Middle frontal gyrus (tissue), 1 donor: ENCODE measurements at regions not wholly inside any gene's neighbourhood (a gene's known extent, or its start where the extent isn't known, plus 50 kb on each side); places are given as distances from the start of the nearest gene placed in this dataset.
"Not testable (repeated sequence)": the region's sequence is repeated elsewhere in the genome, so short reads cannot be mapped to it uniquely, and the experiment has no call there.

Experiments used
- DNase-seq: peaks from one replicate; pipeline ENCODE4 v3.0.0-alpha.2; 2015; ENCODE audit warnings: low spot score; ENCODE audit errors: extremely low spot score

DNA sequence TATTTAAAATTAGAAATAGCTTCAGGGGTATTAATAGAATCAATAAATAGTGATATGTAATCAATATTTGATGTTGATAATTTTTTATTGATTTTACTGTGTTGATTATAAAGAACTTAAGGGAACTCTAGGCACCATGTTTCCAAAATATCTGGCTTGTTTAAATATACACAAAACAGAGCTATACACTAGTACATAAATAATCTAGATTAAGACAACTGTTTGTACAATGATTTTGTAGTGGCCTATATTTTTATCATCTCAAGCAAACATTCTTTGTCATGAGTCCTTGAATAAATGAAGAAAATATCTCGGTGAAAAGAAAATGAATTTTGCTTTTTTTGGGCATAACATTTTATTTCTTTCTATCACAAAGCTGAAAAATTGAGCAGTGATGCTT, 117.1 kb upstream of the KRR1 start:
- DNase-seq = no peak

GRCh38 chr12:75623631-75624154, 112.3 kb upstream of the KRR1 start:
- no peak for DNase-seq

DNA sequence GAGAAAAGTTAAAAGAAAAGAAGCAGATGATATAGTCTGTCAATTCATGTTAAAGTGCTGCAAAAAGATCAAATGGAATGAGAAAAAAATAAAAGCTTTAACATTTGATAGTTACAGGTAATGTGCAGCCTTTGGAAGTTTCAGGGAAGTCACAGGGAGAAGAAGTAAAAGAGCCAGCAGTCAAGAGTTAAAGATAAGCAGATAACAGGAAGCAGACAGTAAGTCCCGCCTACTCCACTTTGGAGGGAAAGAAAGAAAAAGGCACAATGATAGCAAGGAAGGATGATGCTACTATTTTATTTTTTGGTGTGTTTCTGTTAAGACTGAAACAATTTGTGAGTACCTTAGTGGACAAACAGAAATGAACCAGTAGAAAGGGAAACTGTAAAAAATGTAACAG, 111.1 kb upstream of the KRR1 start:
- DNase-seq = no peak

DNA sequence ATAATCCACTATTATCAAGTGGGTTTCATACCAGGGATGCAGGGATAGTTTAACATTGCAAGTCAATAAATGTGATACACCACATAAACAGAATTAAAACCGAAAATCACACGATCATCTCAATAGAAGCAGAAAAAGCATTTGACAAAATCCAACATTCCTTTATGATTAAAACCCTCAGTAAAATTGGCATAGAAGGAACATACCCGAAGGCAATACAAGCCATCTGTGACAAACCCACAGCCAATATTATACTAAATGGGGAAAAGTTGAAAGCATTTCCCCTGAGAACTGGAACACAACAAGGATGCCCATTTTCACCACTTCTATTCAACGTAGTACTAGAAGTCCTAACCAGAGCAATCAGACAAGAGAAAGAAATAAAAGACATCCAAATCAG, 103.0 kb upstream of the KRR1 start:
- not testable (repeated sequence) for DNase-seq

- DNase-seq = no peak
Measured at GRCh38 chr12:75613981-75614380, 102.6 kb upstream of the KRR1 start.

GRCh38 chr12:75611041-75611440, 99.6 kb upstream of the KRR1 start:
- DNase-seq = no peak

DNA sequence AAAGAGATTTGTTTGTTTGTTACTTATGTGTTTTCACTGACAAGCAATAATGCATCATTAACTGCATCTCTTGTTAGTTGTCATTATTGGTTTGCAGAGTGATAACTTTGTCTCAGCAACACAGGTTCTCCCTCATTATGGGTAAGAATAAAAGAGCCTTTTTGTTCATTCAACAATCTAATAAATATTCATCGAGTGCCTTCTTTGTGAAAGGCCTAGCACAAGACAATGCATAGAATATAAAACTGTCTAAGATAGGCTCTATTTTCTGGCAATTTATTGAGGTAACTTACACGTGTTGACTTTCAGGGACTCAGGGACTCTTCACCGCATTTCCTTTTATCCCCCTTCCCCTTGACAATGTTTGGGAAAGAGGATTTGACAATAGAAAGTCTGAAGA, 95.5 kb upstream of the KRR1 start:
- DNase-seq = no peak

- no peak for DNase-seq
Measured at GRCh38 chr12:75606151-75606550, 94.7 kb upstream of the KRR1 start.

DNA sequence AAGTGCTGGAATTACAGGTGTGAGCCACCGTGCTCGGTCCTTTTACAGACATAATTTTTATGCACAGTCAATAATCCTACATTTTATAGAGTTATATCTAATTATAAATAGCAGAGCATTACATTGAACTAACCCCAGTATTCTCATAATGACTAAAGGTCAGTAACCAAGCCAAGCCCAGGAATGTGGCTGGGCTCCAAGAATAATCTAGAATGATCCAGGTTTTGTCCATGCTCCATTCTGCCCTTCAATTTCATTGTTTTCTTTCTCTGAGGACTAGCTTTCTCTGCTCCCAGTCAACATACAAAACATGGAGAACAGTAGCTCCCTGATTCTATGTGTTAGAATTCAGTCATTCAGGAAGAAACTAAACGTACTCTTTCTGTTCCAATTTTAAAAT, 92.1 kb upstream of the KRR1 start:
- no peak for DNase-seq

DNA sequence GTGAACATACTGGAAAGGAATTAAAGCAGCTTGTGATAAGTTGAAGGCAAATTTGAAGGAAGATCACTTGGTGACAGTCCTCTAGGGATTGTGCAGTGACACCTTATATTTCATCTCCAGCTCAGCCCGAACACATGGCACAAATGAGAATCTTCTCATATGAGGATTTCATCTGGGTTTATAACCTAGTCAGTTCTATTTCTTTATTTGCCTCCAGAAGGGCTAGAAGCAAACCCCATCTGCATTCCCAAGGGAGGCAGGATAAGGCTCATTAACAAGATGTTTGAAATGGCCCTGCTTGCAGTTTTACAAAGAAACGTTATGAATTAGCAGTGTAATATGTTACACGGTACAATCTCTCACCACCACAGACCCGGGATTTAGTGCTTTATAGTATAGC, 90.7 kb upstream of the KRR1 start:
- no peak for DNase-seq

- no peak for DNase-seq
Measured at GRCh38 chr12:75600146-75600545, 88.7 kb upstream of the KRR1 start.

DNA sequence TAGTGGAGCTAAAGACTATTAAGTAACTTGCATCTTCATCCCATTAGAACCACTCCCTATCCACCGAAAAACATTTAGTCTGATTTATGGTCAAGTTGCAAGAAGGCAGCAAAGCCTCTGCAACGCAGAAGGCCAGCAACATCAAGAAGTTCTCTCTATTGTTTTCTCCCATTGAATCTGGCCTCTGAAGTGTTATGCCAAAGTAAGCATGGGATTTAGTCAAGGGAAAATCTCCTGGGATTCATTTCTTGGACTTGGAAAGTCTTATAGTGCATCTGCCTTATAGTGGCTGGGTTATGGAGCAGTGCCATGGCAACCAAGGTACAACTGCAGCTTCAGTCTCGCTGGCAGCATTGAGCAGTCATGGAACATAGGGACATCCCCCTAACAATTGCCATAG, 87.7 kb upstream of the KRR1 start:
- no peak for DNase-seq

DNA sequence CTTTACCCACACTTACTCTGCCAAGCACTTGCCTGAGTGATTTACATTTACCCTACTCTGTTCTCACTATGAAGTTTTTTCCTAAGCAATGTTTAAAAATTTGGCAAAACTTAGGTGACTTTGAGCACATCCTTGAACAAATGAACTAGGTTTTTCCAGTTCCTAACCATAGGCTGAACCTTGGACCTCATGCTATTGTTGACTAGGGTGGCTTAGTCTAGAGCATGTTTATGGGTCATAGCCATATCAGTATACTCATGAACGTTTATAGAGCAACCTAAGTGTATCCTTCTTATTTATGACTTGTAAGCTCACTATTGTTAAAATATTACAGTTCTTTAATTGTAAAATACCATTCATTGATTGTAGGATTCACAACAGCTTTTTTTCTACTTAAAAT, 85.0 kb upstream of the KRR1 start:
- no peak for DNase-seq

GRCh38 chr12:75592638-75593335, 81.4 kb upstream of the KRR1 start:
- no peak for DNase-seq

DNA sequence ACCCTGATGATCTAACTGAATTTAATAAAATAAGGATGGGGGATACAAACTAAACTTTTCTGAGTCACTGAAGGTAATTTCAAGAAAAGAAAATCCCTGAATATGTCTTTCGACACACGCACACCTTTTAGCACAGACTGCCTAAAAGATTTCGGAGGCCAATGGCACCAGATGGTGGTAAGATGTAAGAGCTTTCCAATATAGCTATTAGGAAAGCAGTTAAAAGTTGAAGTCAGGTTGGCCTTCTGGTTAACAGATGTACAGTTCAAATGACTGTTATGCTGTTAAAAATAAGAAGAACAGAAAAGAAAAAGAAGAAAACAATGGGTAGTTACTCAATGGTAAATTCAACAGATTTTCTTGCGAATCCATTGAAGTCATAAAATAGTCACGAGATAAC, 80.7 kb upstream of the KRR1 start:
- no peak for DNase-seq

DNA sequence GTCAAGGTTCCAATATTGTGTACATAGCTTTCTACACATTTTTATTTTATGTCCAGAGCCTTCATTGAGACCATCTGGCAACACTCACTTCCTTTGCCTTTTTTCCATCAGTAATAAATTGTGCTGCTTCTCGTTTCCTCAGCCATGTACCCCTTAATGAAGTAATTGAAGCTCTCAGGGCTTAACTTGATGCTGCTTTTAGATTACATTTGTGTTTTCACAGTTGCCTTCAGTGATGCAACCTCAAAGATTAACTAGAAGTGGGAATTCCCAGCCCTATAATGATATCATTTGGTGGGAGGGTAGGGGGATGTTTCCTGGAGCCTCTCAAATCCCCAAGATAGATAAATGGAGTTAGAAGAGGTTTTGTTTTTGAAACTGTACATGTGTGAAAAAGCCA, 80.2 kb upstream of the KRR1 start:
- DNase-seq = no peak

DNA sequence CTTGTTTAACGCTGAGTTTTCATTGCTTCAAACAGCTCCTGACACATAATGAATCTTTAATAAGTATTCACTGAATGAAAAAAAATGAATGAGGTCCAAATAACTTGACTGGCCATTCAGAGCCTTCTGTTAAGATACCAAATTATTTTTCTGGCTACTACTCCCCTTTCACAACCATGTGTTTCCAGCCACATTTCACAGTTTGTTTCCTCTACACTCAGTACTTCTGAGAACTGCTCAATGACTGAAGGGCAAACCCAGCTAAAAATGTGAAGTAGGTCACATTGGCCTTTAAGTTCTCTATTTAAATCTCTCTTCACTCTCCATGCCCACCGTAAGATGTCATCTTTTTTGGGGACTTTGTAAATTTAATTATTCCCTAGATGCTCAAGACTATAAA, 78.4 kb upstream of the KRR1 start:
- DNase-seq = no peak

- no peak for DNase-seq
Measured at GRCh38 chr12:75587340-75588106, 76.1 kb upstream of the KRR1 start.

DNA sequence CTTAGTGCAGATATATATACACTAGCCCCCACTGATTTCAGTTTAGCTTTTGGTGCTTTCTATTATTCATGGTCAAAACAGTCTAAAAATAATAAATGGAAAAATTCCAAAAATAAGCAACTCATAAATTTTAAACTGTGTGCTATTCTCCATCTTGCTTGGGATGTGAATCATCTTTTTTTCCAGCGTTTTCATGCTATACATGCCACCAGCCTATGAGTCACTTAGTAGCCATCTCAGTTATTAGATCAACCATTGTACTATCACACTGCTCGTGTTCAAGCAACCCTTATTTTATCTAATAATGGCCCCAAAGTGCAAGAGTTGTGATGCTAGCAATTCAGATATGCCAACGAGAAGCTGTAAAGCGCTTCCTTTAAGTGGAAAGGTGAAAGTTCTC, 73.9 kb upstream of the KRR1 start:
- no peak for DNase-seq

DNA sequence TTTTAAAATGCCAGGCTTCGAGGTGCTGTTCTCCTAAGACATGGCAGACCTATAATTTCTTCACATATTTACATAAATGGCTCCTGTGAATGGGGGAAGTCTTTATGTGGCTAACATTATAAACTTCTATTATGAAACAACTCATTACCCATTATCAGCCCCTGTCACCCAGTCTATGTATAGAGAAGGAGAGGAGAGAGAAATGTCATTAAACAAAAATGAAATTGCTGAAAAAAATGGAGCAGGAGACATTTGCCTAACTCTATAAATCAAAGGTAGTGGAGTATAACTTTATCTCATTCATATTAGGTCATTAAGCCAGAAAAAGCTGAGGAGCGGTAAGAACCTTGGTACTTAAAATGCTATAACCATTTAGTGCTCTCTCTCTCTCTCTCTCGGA, 71.9 kb upstream of the KRR1 start:
- no peak for DNase-seq

DNA sequence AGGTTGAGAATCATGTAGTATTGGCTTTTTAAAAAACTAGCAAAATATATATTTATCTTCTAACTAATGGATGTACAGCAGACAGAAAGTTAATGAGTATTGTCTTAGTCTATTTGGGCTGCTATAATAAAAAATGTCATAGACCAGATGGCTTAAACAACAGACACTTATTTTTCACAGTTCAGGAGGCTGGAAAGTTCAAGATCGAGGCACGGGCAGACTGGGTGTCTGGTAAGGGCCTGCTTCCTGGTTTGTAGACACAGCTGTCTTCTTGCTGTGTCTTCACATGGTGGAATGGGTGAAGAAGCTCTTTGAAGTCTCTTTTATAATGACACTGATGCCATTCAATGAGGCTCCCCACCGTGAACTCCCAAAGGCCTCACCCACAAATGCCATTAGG, 70.1 kb upstream of the KRR1 start:
- DNase-seq = no peak

- no peak for DNase-seq
Measured at GRCh38 chr12:75579552-75579951, 68.1 kb upstream of the KRR1 start.

- DNase-seq = no peak
Measured at GRCh38 chr12:75578546-75578945, 67.1 kb upstream of the KRR1 start.
